ENCODE measurements at regions not wholly inside any gene's neighbourhood (a gene's known extent, or its start where the extent isn't known, plus 50 kb on each side); places are given as distances from the start of the nearest gene placed in this dataset.
"Not testable (repeated sequence)": the region's sequence is repeated elsewhere in the genome, so short reads cannot be mapped to it uniquely, and the experiment has no call there.

DNA sequence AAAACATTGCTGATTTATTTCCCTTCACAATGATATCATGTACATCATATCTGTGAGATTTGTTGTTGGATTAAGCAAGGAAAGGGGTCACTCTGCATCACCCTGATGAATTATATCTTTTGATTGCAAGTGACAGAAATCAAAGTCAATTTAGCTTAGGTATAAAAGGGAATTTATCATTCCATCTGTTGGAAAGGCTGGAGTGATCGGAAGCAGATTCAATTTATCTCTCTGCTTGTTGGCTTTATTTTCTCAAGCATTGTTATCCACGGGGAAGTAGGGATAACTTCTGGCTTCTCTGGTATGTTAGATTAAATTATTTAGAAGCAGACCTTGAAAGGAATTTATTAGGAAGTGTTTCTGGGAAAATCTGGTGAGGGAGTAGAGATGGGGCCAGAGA is 226.6 kb downstream of the PTGER3 start:
- WGBS, 2 experiments: 47 to 49% methylated on average over 2 of the region's 2 CpGs

DNA sequence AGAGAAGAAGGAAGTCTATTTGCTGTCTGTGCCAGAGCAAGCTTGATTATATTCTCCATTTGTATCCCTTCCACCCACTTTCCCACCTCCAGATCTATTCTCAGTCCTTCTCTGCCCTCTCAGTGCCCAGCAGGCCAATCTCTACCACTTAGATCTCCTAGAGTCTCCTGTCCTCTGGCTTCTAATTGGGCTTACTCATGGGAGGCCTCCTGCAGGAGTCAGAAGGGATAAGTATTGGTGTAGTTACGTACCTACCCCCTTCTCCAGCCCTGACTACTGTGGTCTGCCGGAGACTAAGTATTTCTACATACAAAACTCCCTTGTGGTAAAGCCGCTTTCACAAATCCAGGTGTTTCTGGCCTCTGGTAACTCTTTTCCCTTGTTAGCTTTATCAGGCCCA is 221.2 kb downstream of the PTGER3 start:
- Histone ChIP-seq H3K27ac (ENCODE audit: insufficient read depth, low read depth, low read length, poor library complexity, severe bottlenecking) (no peak overlapping the region), H3K4me1 (ENCODE audit: control insufficient read depth, insufficient read depth, low read length) (no peaks in the 10 kb centered on the region), H3K27me3 (ENCODE audit: control insufficient read depth, insufficient read depth, low read length, poor library complexity, severe bottlenecking) (no peaks in the 10 kb centered on the region), H3K9me3 (ENCODE audit: control insufficient read depth, low read length) (no peaks in the 10 kb centered on the region), H3K36me3 (ENCODE audit: control insufficient read depth, insufficient read depth, low read length) (no peaks in the 10 kb centered on the region), H3K4me3 (ENCODE audit: insufficient read depth, low read depth, low read length) (no peak overlapping the region)
- WGBS, 2 experiments: 91 to 94% methylated on average over 3 of the region's 3 CpGs

More for the DNA sequence above, 226.6 kb downstream of the PTGER3 start:
- H3K4me1 ChIP-seq (ENCODE audit: control insufficient read depth, insufficient read depth, low read length): no peaks in the 10 kb centered on the region
- H3K27ac ChIP-seq (ENCODE audit: insufficient read depth, low read depth, low read length, poor library complexity, severe bottlenecking): no peak overlapping the region
- no peak overlapping the region for H3K4me3 ChIP-seq (ENCODE audit: insufficient read depth, low read depth, low read length)
- no peaks in the 10 kb centered on the region for H3K36me3 ChIP-seq (ENCODE audit: control insufficient read depth, insufficient read depth, low read length)
- H3K27me3 ChIP-seq (ENCODE audit: control insufficient read depth, insufficient read depth, low read length, poor library complexity, severe bottlenecking): no peaks in the 10 kb centered on the region
- no peaks in the 10 kb centered on the region for H3K9me3 ChIP-seq (ENCODE audit: control insufficient read depth, low read length)

DNA sequence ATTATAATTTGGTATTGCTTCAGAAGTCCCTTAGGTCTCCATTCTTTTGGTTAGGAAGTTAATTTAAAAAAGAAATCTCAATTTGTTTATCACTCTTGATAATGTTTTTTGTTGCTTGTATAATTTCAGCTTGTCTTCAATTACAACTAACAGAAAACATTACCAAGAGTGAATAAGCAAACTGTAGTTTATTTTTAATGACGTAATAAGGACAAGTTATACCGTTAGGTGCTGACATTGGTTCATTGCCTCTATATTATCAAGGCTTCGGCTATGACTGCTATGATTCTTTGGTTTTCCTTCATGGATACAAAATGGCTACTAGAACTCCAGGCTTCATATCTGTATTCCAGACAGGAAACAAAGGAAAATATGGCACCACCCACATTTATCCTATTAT is 220.6 kb downstream of the PTGER3 start:
- Histone ChIP-seq H3K4me3 (ENCODE audit: insufficient read depth, low read depth, low read length) (no peak overlapping the region), H3K9me3 (ENCODE audit: control insufficient read depth, low read length) (no peaks in the 10 kb centered on the region), H3K4me1 (ENCODE audit: control insufficient read depth, insufficient read depth, low read length) (no peaks in the 10 kb centered on the region), H3K27me3 (ENCODE audit: control insufficient read depth, insufficient read depth, low read length, poor library complexity, severe bottlenecking) (no peaks in the 10 kb centered on the region), H3K36me3 (ENCODE audit: control insufficient read depth, insufficient read depth, low read length) (no peaks in the 10 kb centered on the region), H3K27ac (ENCODE audit: insufficient read depth, low read depth, low read length, poor library complexity, severe bottlenecking) (no peak overlapping the region)
- WGBS, 2 experiments: 95 to 96% methylated on average over 3 of the region's 3 CpGs

DNA sequence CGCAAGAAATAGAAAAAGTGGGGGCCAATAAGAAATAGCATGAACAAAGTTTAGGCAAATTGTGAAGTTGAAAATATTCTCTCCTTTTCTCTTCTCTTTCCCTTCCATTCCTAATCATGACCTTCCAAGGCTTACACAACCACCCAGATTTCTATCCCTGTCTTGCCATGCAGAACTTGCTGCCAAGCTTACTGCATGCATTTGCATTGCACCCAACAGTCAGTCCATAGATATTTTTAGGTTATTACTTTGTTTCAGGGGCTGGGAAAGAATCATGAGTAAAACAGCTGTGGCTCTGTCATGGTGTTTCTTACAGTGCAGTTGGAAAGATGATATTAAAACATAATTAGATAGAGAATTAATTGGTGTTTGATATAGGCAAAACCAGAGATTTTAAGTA is 219.4 kb downstream of the PTGER3 start:
- no peak overlapping the region for H3K27ac ChIP-seq (ENCODE audit: insufficient read depth, low read depth, low read length, poor library complexity, severe bottlenecking)
- no peaks in the 10 kb centered on the region for H3K9me3 ChIP-seq (ENCODE audit: control insufficient read depth, low read length)
- no peak overlapping the region for H3K4me3 ChIP-seq (ENCODE audit: insufficient read depth, low read depth, low read length)
- no peaks in the 10 kb centered on the region for H3K27me3 ChIP-seq (ENCODE audit: control insufficient read depth, insufficient read depth, low read length, poor library complexity, severe bottlenecking)
- no peaks in the 10 kb centered on the region for H3K4me1 ChIP-seq (ENCODE audit: control insufficient read depth, insufficient read depth, low read length)
- WGBS, 2 experiments: 100% methylated on average over 1 of the region's 1 CpG; no CpG with 5 or more reads in 1 of the 2 experiments
- H3K36me3 ChIP-seq (ENCODE audit: control insufficient read depth, insufficient read depth, low read length): no peaks in the 10 kb centered on the region

DNA sequence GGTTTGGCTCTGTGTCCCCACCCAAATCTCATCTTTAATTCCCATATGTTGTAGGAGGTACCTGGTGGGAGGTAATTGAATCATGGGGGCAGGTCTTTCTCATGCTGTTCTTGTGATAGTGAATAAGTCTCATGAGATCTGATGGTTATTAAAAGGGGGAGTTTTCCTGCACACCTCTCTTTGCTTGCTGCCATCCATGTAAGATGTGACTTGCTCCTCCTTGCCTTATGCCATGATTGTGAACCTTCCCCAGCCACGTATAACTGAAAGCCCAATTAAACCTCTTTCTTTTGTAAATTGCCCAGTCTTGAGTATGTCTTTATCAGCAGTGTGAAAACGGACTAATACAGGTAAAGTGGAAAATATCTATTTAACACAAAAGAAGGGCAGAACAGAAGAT is 213.3 kb downstream of the PTGER3 start:
- WGBS, 2 experiments: 78 to 80% methylated on average over 1 to 2 of the region's 2 CpGs
- H3K9me3 ChIP-seq (ENCODE audit: control insufficient read depth, low read length); H3K27ac ChIP-seq (ENCODE audit: insufficient read depth, low read depth, low read length, poor library complexity, severe bottlenecking); H3K4me3 ChIP-seq (ENCODE audit: insufficient read depth, low read depth, low read length); H3K36me3 ChIP-seq (ENCODE audit: control insufficient read depth, insufficient read depth, low read length); H3K27me3 ChIP-seq (ENCODE audit: control insufficient read depth, insufficient read depth, low read length, poor library complexity, severe bottlenecking); H3K4me1 ChIP-seq (ENCODE audit: control insufficient read depth, insufficient read depth, low read length): not testable (repeated sequence)

DNA sequence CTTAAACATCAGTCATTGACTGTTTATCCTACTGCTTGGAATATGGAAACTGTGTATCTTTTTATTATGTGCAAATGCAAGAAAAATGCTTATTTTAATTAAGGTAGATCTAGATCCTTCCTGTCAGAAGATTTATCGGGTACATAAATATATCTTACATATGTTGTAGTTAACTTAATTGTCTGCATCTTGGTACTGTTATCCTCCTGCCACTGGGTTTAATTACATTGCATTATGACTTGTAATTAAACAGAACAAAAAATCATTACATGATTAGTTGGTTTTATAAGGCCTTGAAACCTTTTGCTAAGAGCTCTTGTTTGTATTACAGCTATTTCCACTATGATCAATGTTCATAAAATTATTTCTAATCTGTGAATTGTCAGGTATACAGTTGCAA is 211.2 kb downstream of the PTGER3 start:
- Histone ChIP-seq H3K36me3 (ENCODE audit: control insufficient read depth, insufficient read depth, low read length) (no peaks in the 10 kb centered on the region), H3K27me3 (ENCODE audit: control insufficient read depth, insufficient read depth, low read length, poor library complexity, severe bottlenecking) (no peaks in the 10 kb centered on the region), H3K27ac (ENCODE audit: insufficient read depth, low read depth, low read length, poor library complexity, severe bottlenecking) (no peak overlapping the region), H3K4me1 (ENCODE audit: control insufficient read depth, insufficient read depth, low read length) (no peaks in the 10 kb centered on the region), H3K4me3 (ENCODE audit: insufficient read depth, low read depth, low read length) (no peak overlapping the region), H3K9me3 (ENCODE audit: control insufficient read depth, low read length) (no peaks in the 10 kb centered on the region)
- no CpG with 5 or more reads among the region's 1 CpG for WGBS, 2 experiments

DNA sequence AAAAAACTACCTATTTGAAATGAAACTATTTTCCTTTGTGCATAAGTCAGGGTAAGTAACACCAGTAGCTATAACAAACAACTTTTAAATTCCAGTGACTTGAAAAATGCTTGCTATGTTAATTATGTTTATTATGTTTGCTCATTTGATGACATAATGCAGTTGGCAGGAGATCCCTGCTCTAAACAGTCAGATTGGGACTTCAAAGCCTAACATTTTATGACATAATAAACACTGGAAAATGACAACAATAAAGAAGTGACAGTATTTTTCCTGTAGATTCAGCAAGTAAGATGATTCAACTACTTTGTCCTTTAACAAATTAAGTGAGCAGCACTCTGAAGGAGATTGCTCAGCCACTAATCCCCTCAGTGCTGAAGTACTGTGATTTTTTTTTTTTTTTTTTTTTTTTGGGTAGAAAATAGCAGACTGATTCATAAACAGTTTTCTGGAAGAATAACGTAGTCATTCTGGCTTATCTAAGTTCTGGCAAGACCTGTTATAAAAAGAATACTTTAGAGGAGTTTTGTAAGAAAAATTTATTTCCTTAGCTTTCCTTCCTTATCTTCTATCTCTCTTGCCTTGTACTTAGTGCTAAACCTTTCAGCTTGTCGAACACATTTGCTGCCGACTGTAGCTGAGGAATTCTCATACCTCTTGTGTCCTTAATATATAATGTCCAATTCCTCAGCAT is 207.2 kb downstream of the PTGER3 start:
- H3K4me1 ChIP-seq (ENCODE audit: control insufficient read depth, insufficient read depth, low read length): no peaks in the 10 kb centered on the region
- no peak overlapping the region for H3K4me3 ChIP-seq (ENCODE audit: insufficient read depth, low read depth, low read length)
- no peaks in the 10 kb centered on the region for H3K36me3 ChIP-seq (ENCODE audit: control insufficient read depth, insufficient read depth, low read length)
- H3K27ac ChIP-seq (ENCODE audit: insufficient read depth, low read depth, low read length, poor library complexity, severe bottlenecking): no peak overlapping the region
- WGBS, 2 experiments: 93 to 95% methylated on average over 3 of the region's 3 CpGs
- no peaks in the 10 kb centered on the region for H3K9me3 ChIP-seq (ENCODE audit: control insufficient read depth, low read length)
- no peaks in the 10 kb centered on the region for H3K27me3 ChIP-seq (ENCODE audit: control insufficient read depth, insufficient read depth, low read length, poor library complexity, severe bottlenecking)

DNA sequence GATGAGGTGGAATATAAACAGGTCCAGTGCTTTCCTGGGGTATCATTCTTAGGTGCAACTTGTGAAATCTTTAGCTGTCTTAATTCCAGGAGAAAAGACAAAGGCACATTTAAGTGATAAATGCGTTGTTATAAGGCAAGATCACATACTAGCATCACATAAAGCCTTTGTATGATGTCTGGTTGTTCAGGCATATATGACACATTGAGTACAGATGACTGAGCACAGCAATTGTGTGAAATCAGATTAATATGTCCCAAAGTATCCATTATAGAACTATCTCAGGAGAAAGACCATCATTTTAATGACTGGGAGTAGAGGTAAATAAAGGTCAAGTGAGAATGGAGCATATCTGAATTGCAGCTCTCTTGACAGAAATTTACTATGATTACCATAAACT is 205.1 kb downstream of the PTGER3 start:
- Histone ChIP-seq H3K27me3 (ENCODE audit: control insufficient read depth, insufficient read depth, low read length, poor library complexity, severe bottlenecking) (no peaks in the 10 kb centered on the region), H3K9me3 (ENCODE audit: control insufficient read depth, low read length) (no peaks in the 10 kb centered on the region), H3K36me3 (ENCODE audit: control insufficient read depth, insufficient read depth, low read length) (no peaks in the 10 kb centered on the region), H3K27ac (ENCODE audit: insufficient read depth, low read depth, low read length, poor library complexity, severe bottlenecking) (no peak overlapping the region), H3K4me1 (ENCODE audit: control insufficient read depth, insufficient read depth, low read length) (no peaks in the 10 kb centered on the region), H3K4me3 (ENCODE audit: insufficient read depth, low read depth, low read length) (no peak overlapping the region)
- 86 to 100% methylated on average over 1 of the region's 1 CpG for WGBS, 2 experiments

DNA sequence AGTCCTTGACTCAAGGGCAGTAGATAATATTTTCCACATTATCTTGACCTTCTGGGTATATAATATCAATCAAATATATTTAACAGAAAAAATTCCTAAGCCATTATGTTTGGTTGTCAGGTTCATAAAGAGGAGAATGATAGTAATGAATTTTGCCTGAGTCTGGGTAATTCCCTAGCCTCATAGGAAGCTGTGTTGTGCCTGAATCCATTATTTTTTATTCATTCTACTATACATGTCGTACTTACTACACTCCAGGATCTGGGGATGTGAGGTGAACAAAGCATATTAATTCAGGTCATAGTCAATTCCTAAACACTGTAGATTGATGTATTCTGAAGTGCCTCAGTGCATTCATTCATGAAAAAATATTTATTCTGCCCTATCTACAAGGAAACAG is 204.2 kb downstream of the PTGER3 start:
- Histone ChIP-seq H3K27ac (ENCODE audit: insufficient read depth, low read depth, low read length, poor library complexity, severe bottlenecking) (no peak overlapping the region), H3K27me3 (ENCODE audit: control insufficient read depth, insufficient read depth, low read length, poor library complexity, severe bottlenecking) (no peaks in the 10 kb centered on the region), H3K4me1 (ENCODE audit: control insufficient read depth, insufficient read depth, low read length) (no peaks in the 10 kb centered on the region), H3K36me3 (ENCODE audit: control insufficient read depth, insufficient read depth, low read length) (no peaks in the 10 kb centered on the region), H3K4me3 (ENCODE audit: insufficient read depth, low read depth, low read length) (no peak overlapping the region), H3K9me3 (ENCODE audit: control insufficient read depth, low read length) (no peaks in the 10 kb centered on the region)
- WGBS, 2 experiments: no CpG with 5 or more reads among the region's 1 CpG

GRCh38 chr1:70847013-70847412 is 200.6 kb downstream of the PTGER3 start:
- no peaks in the 10 kb centered on the region for H3K36me3 ChIP-seq (ENCODE audit: control insufficient read depth, insufficient read depth, low read length)
- no peaks in the 10 kb centered on the region for H3K9me3 ChIP-seq (ENCODE audit: control insufficient read depth, low read length)
- H3K27ac ChIP-seq (ENCODE audit: insufficient read depth, low read depth, low read length, poor library complexity, severe bottlenecking): no peak overlapping the region
- H3K4me3 ChIP-seq (ENCODE audit: insufficient read depth, low read depth, low read length): no peak overlapping the region
- H3K4me1 ChIP-seq (ENCODE audit: control insufficient read depth, insufficient read depth, low read length): no peaks in the 10 kb centered on the region
- no peaks in the 10 kb centered on the region for H3K27me3 ChIP-seq (ENCODE audit: control insufficient read depth, insufficient read depth, low read length, poor library complexity, severe bottlenecking)

DNA sequence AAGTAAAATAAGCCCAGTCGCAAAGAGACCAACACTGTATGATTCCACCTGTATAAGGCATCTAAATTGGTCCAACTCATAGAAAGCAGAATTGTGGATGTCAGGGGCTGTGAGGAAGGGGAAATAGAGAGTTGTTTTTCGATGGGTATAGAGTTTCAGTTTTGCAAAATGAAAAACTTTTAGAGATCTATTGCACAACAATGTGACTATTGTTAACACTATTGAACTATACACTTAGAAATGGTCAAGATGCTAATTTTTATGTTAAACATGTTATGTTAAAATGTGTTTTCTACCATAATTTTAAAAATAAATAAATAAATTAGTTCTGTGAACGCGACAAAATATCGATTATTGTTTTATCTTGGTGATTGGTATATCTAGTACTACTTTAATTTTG is 192.4 kb downstream of the PTGER3 start:
- H3K4me3 ChIP-seq (ENCODE audit: insufficient read depth, low read depth, low read length): no peak overlapping the region
- H3K27ac ChIP-seq (ENCODE audit: insufficient read depth, low read depth, low read length, poor library complexity, severe bottlenecking): no peak overlapping the region
- H3K9me3 ChIP-seq (ENCODE audit: control insufficient read depth, low read length): no peaks in the 10 kb centered on the region
- WGBS, 2 experiments: 78 to 100% methylated on average over 1 to 5 of the region's 5 CpGs
- no peaks in the 10 kb centered on the region for H3K36me3 ChIP-seq (ENCODE audit: control insufficient read depth, insufficient read depth, low read length)
- H3K27me3 ChIP-seq (ENCODE audit: control insufficient read depth, insufficient read depth, low read length, poor library complexity, severe bottlenecking): no peaks in the 10 kb centered on the region
- H3K4me1 ChIP-seq (ENCODE audit: control insufficient read depth, insufficient read depth, low read length): no peaks in the 10 kb centered on the region

All from ectodermal cell (in vitro differentiated cells).